CD14-positive monocyte (primary cell): ENCODE measurements at regions not wholly inside any gene's neighbourhood (a gene's known extent, or its start where the extent isn't known, plus 50 kb on each side); places are given as distances from the start of the nearest gene placed in this dataset.

Experiments used
- DNase-seq, 3 donors: peaks; one replicate each; pipeline ENCODE4 v3.0.0-alpha.2; 2011 to 2022
- H2AFZ ChIP-seq: 2 replicates; pipeline ENCODE4 v1.6.0; 2012; ENCODE audit warnings: mild to moderate bottlenecking, low read depth, low read length, inconsistent platforms; ENCODE audit not compliant: insufficient read depth, poor library complexity, severe bottlenecking
- H3K27ac ChIP-seq, 2 donors: 1 replicate in 1 of 2; 2 replicates in 1 of 2; pipeline ENCODE4 v1.5.1; 2012 to 2013; ENCODE audit warnings: low read length in 2 of 2, control low read depth in 1 of 2, inconsistent platforms in 1 of 2, low read depth in 1 of 2, mild to moderate bottlenecking in 1 of 2
- H3K27me3 ChIP-seq, 2 donors: one replicate each; pipeline versions ENCODE4 v1.6.0 to v1.6.1; 2011 to 2013; ENCODE audit warnings: low read length in 2 of 2; ENCODE audit not compliant: control insufficient read depth in 2 of 2, insufficient read depth in 2 of 2
- H3K36me3 ChIP-seq, 2 donors: replicated peaks in 1 of 2; 1 replicate in 1 of 2; 2 replicates in 1 of 2; pipeline versions ENCODE4 v1.5.1 to v1.6.1; 2012 to 2013; ENCODE audit warnings: low read length in 2 of 2, control low read depth in 1 of 2, inconsistent platforms in 1 of 2, mild to moderate bottlenecking in 1 of 2; ENCODE audit not compliant: insufficient read depth in 2 of 2, control insufficient read depth in 1 of 2
- H3K4me1 ChIP-seq, 2 donors: 1 replicate in 1 of 2; 2 replicates in 1 of 2; pipeline versions ENCODE4 v1.5.1 to v1.6.1; 2012 to 2013; ENCODE audit warnings: low read length in 2 of 2, control low read depth in 1 of 2, inconsistent platforms in 1 of 2, mild to moderate bottlenecking in 1 of 2, moderate library complexity in 1 of 2; ENCODE audit not compliant: insufficient read depth in 2 of 2, control insufficient read depth in 1 of 2
- H3K4me2 ChIP-seq: replicated peaks from 2 replicates; pipeline ENCODE3; 2012; ENCODE audit warnings: low read length, moderate library complexity, mild to moderate bottlenecking; ENCODE audit not compliant: poor library complexity, severe bottlenecking; ENCODE audit errors: extremely low read depth
- H3K4me3 ChIP-seq, 3 experiments: fragments of 200-600 bp in 1 of 3; sonication (generic) in 1 of 3; replicated peaks in 1 of 3; 1 replicate in 2 of 3; 2 replicates in 1 of 3; pipeline ENCODE4 v1.5.1; 2011 to 2013; ENCODE audit warnings: low read length in 3 of 3, mild to moderate bottlenecking in 3 of 3, control low read depth in 2 of 3, low read depth in 2 of 3, inconsistent platforms in 1 of 3, moderate library complexity in 1 of 3
- H3K79me2 ChIP-seq: 2 replicates; pipeline ENCODE4 v1.6.0; 2012; ENCODE audit warnings: mild to moderate bottlenecking, control low read depth, inconsistent platforms, low read length, moderate library complexity; ENCODE audit not compliant: insufficient read depth
- H3K9ac ChIP-seq: 2 replicates; pipeline ENCODE4 v1.6.0; 2017; ENCODE audit warnings: low read length, mild to moderate bottlenecking; ENCODE audit not compliant: insufficient read depth, poor library complexity, severe bottlenecking
- H3K9me3 ChIP-seq, 2 donors: replicated peaks in 1 of 2; 1 replicate in 1 of 2; 2 replicates in 1 of 2; pipeline versions ENCODE4 v1.5.1 to v1.6.1; 2012 to 2013; ENCODE audit warnings: low read length in 2 of 2, control low read depth in 1 of 2; ENCODE audit not compliant: control insufficient read depth in 1 of 2, insufficient read depth in 1 of 2
- H4K20me1 ChIP-seq: 2 replicates; pipeline ENCODE4 v1.6.0; 2012; ENCODE audit warnings: mild to moderate bottlenecking, low read length, control low read depth, moderate library complexity; ENCODE audit not compliant: insufficient read depth
- H3K27ac Mint-ChIP-seq, 7 donors: one replicate each; pipeline ENCODE4 v1.8.0; 2020; ENCODE audit warnings: mild to moderate bottlenecking in 7 of 7, mixed read lengths in 7 of 7, moderate library complexity in 6 of 7, inconsistent platforms in 2 of 7
- H3K27me3 Mint-ChIP-seq, 3 donors: one replicate each; pipeline ENCODE4 v1.8.0; 2021 to 2022; ENCODE audit warnings: low read depth in 3 of 3, mild to moderate bottlenecking in 3 of 3, mixed read lengths in 3 of 3, moderate library complexity in 3 of 3, inconsistent platforms in 1 of 3
- H3K36me3 Mint-ChIP-seq, 2 donors: one replicate each; pipeline ENCODE4 v1.8.0; 2020; ENCODE audit warnings: mixed read lengths in 2 of 2, inconsistent platforms in 1 of 2, mild to moderate bottlenecking in 1 of 2
- H3K4me1 Mint-ChIP-seq: one replicate; pipeline ENCODE4 v1.8.0; 2020; ENCODE audit warnings: mild to moderate bottlenecking, mixed read lengths
- H3K4me3 Mint-ChIP-seq, 2 donors: one replicate each; pipeline ENCODE4 v1.8.0; 2020; ENCODE audit warnings: mild to moderate bottlenecking in 2 of 2, mixed read lengths in 2 of 2, moderate library complexity in 1 of 2
- H3K9me3 Mint-ChIP-seq, 7 donors: one replicate each; pipeline ENCODE4 v1.8.0; 2020 to 2022; ENCODE audit warnings: mixed read lengths in 7 of 7, mild to moderate bottlenecking in 6 of 7, moderate library complexity in 6 of 7, inconsistent platforms in 2 of 7
- CTCF ChIP-seq: fragments of 200-600 bp; IDR thresholded peaks from one replicate; pipeline ENCODE4 v1.8.0; 2022; ENCODE audit warnings: antibody characterized with exemption, mild to moderate bottlenecking
- WGBS: methylation state at CpG from one replicate; pipeline ENCODE4 v1.1.5; 2013; ENCODE audit warnings: missing lambda C conversion rate; ENCODE audit not compliant: insufficient coverage; 5-methylcytosine and 5-hydroxymethylcytosine counted together
- intact Hi-C, 2 donors: fragments of 100-400 bp; cut with micrococcal nuclease; formaldehyde crosslinking; loops; one replicate each; pipeline versions ENCODE4 v1.15.0 to v1.15.1; 2023

GRCh38 chr16:7014756-7015155 is 317.9 kb upstream of the RBFOX1 start:
- H3K27me3 Mint-ChIP-seq = peaks cover 0 to 1% (median 0%) of the 10 kb centered on the region in 3 donors
- H3K9me3 Mint-ChIP-seq = no peaks in the 10 kb centered on the region
- Histone ChIP-seq H3K4me3 (no peak overlapping the region), H3K36me3 (no peaks in the 10 kb centered on the region), H3K9me3 (no peaks in the 10 kb centered on the region), H3K79me2 (no peaks in the 10 kb centered on the region), H3K27me3 (no peaks in the 10 kb centered on the region), H3K9ac (no peak overlapping the region), H3K4me1 (no peaks in the 10 kb centered on the region), H3K4me2 (no peak overlapping the region), H2AFZ (no peak overlapping the region), H3K27ac (no peak overlapping the region), H4K20me1 (no peaks in the 10 kb centered on the region)
- H3K27ac Mint-ChIP-seq = no peak overlapping the region
- no peak for DNase-seq
- WGBS = 96% methylated on average over 6 of the region's 6 CpGs
- TF ChIP-seq CTCF = no peak
- no peak overlapping the region for H3K4me3 Mint-ChIP-seq
- no peaks in the 10 kb centered on the region for H3K4me1 Mint-ChIP-seq
- no peaks in the 10 kb centered on the region for H3K36me3 Mint-ChIP-seq
- intact Hi-C loops = no loop called here

- Histone ChIP-seq H3K4me1 (no peaks in the 10 kb centered on the region), H3K4me2 (no peak overlapping the region), H3K36me3 (no peaks in the 10 kb centered on the region), H3K27me3 (no peaks in the 10 kb centered on the region), H3K79me2 (no peaks in the 10 kb centered on the region), H3K9me3 (no peaks in the 10 kb centered on the region), H3K27ac (no peak overlapping the region), H2AFZ (no peak overlapping the region), H3K9ac (no peak overlapping the region), H3K4me3 (no peak overlapping the region), H4K20me1 (no peaks in the 10 kb centered on the region)
- H3K27ac Mint-ChIP-seq = no peak overlapping the region
- DNase-seq = no peak
- peaks cover 0 to 1% (median 0%) of the 10 kb centered on the region in 3 donors for H3K27me3 Mint-ChIP-seq
- 28% methylated on average over 2 of the region's 5 CpGs for WGBS
- intact Hi-C loops = no loop called here
- H3K4me1 Mint-ChIP-seq = no peaks in the 10 kb centered on the region
- H3K36me3 Mint-ChIP-seq = no peaks in the 10 kb centered on the region
- no peaks in the 10 kb centered on the region for H3K9me3 Mint-ChIP-seq
- no peak overlapping the region for H3K4me3 Mint-ChIP-seq
- no peak for TF ChIP-seq CTCF
These were observed 318.7 kb upstream of the RBFOX1 start for GRCh38 chr16:7013990-7014389.
